ENCODE measurements at regions not wholly inside any gene's neighbourhood (a gene's known extent, or its start where the extent isn't known, plus 50 kb on each side); places are given as distances from the start of the nearest gene placed in this dataset.

DNA sequence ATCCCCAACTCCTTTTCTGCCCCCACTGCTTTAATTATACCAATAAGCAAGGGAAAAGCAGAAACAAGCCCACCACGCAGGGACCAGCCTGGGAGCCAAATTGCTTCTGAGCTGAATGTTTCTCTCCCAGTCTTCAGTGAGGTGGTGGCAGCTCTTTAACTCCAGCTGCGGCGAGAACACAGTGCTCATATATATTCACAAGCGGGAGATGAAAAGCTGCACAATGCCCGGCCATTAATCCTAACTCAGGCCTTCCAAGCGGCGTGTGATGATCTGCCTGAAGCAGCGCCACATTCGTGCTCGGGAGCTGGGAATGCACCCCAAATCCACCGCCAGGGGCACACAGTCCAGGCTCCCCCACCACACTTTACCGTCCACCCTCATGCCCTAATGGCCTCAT is 203.7 kb upstream of the SDK2 start:
- H3K23me2 ChIP-seq (ENCODE audit: low read depth, low read length): no peaks in the 10 kb centered on the region
- POLR2A ChIA-PET (ENCODE audit: partially characterized antibody): no interaction called here
- no peak overlapping the region for H4K91ac ChIP-seq (replicated peaks; ENCODE audit: insufficient read length, low read length)

More for the DNA sequence above, 203.7 kb upstream of the SDK2 start:
- CTCF ChIA-PET (ENCODE audit: partially characterized antibody): interaction anchor here (0.6 to 1.7 kb wide), 6 partner anchors 12 to 279 kb away, joined by 3 to 4 read pairs (median 3); no protein-coding TSS in a partner anchor
- DNase-seq (ENCODE audit: low read depth in 1 of 2, low spot score in 2 of 2): no peak
- H3K4me2 ChIP-seq (ENCODE audit: insufficient read depth in 1 of 2, low read depth in 2 of 2, low read length in 2 of 2): no peak overlapping the region
- no peak overlapping the region for H3K18ac ChIP-seq (ENCODE audit: extremely low read depth, low read length)
- H3K23ac ChIP-seq (ENCODE audit: insufficient read length): no peak overlapping the region
- no peak overlapping the region for H3K56ac ChIP-seq (replicated peaks; ENCODE audit: insufficient read length, low read depth, low read length)
- TF ChIP-seq POU5F1 (IDR thresholded peaks at IDR 0.05; ENCODE audit: low read depth, low read length): no peak
- no peak for TF ChIP-seq SIX5 (IDR thresholded peaks at IDR 0.05; ENCODE audit: low read depth, low read length)
- TF ChIP-seq CTBP2 (IDR thresholded peaks at IDR 0.05; ENCODE audit: borderline replicate concordance, insufficient read depth, insufficient read length, low read length): no peak
- no peak for TF ChIP-seq POLR2A (IDR thresholded peaks at IDR 0.05; ENCODE audit: control extremely low read depth in 1 of 2, low read depth in 2 of 2, low read length in 2 of 2)
- no peak for TF ChIP-seq HDAC2 (IDR thresholded peaks at IDR 0.05; ENCODE audit: borderline replicate concordance in 1 of 2, low read depth in 2 of 2, low read length in 2 of 2)
- TF ChIP-seq EP300 (IDR thresholded peaks at IDR 0.05; ENCODE audit: borderline replicate concordance in 1 of 2, low read depth in 2 of 2, low read length in 2 of 2): no peak
- TF ChIP-seq GTF2F1 (IDR thresholded peaks at IDR 0.05; ENCODE audit: borderline replicate concordance, low read depth, low read length): no peak
- TF ChIP-seq SP2 (IDR thresholded peaks at IDR 0.05; ENCODE audit: low read length): no peak
- no peak for TF ChIP-seq TAF7 (optimal IDR thresholded peaks at IDR 0.05; ENCODE audit: borderline replicate concordance, low read depth, low read length)
- no peak for TF ChIP-seq SIRT6 (IDR thresholded peaks at IDR 0.05; ENCODE audit: low read length)
- TF ChIP-seq PHF8 (conservative IDR thresholded peaks at IDR 0.05; ENCODE audit: low read depth, low read length): no peak
- no peak for FAIRE-seq
- no peak overlapping the region for H4K8ac ChIP-seq (ENCODE audit: extremely low read depth, insufficient read depth, low read length)
- no peaks in the 10 kb centered on the region for H3K79me2 ChIP-seq (ENCODE audit: control insufficient read depth in 1 of 2, insufficient read depth in 2 of 2, low read length in 2 of 2)
- WGBS, 2 experiments (ENCODE audit: extremely low coverage in 1 of 2, insufficient coverage in 1 of 2, insufficient read length in 1 of 2, insufficient replicate concordance in 2 of 2, low coverage in 1 of 2, low lambda C conversion rate in 2 of 2, missing lambda C conversion rate in 1 of 2): 95% methylated on average over 12 of the region's 12 CpGs; no CpG with 5 or more reads in 1 of the 2 experiments
- no peak overlapping the region for H3K14ac ChIP-seq (ENCODE audit: insufficient read length)
- no peak overlapping the region for H2BK5ac ChIP-seq (ENCODE audit: low read depth, low read length)
- H3K27me3 ChIP-seq (replicated peaks in 1 of 4; ENCODE audit: control insufficient read depth in 3 of 4, extremely low read depth in 1 of 4, insufficient read depth in 3 of 4, low read length in 3 of 4): no peaks in the 10 kb centered on the region
- no peak overlapping the region for H3K27ac ChIP-seq (ENCODE audit: low read depth, low read length)
- no peak overlapping the region for H2BK120ac ChIP-seq (replicated peaks; ENCODE audit: low read depth, low read length)
- no peak overlapping the region for H2BK20ac ChIP-seq (ENCODE audit: low read length)
- no peak overlapping the region for H2BK15ac ChIP-seq (ENCODE audit: low read length)
- H3K9me3 ChIP-seq (ENCODE audit: insufficient read depth in 2 of 2, low read depth in 1 of 2, low read length in 1 of 2): no peaks in the 10 kb centered on the region
- no peak overlapping the region for H3K4ac ChIP-seq (replicated peaks; ENCODE audit: insufficient read length, low read depth, low read length)
- no peaks in the 10 kb centered on the region for H3K4me1 ChIP-seq (replicated peaks in 1 of 4; ENCODE audit: control insufficient read depth in 3 of 4, insufficient read depth in 4 of 4, low read length in 3 of 4)
- no peak overlapping the region for H2BK12ac ChIP-seq (ENCODE audit: low read depth, low read length)
- H3K36me3 ChIP-seq (ENCODE audit: control insufficient read depth in 2 of 4, insufficient read depth in 4 of 4, low read length in 3 of 4): no peaks in the 10 kb centered on the region
- no peaks in the 10 kb centered on the region for H3K79me1 ChIP-seq (ENCODE audit: low read depth, low read length)
- no peak overlapping the region for H3K9ac ChIP-seq (replicated peaks in 1 of 4; ENCODE audit: extremely low read depth in 1 of 4, low read depth in 3 of 4, low read length in 3 of 4)
- H3K4me3 ChIP-seq (ENCODE audit: extremely low read depth in 1 of 4, insufficient read depth in 2 of 4, low read depth in 3 of 4, low read length in 4 of 4): no peak overlapping the region
- H2AFZ ChIP-seq (ENCODE audit: low read length): no peak overlapping the region
- no peak overlapping the region for H2AK5ac ChIP-seq (ENCODE audit: low read depth, low read length)
- no peaks in the 10 kb centered on the region for H4K20me1 ChIP-seq (replicated peaks in 1 of 2; ENCODE audit: control insufficient read depth in 1 of 2, insufficient read depth in 2 of 2, low read length in 2 of 2)
- no peak overlapping the region for H4K5ac ChIP-seq (ENCODE audit: insufficient read length, low read depth, low read length)
